Neural cell (in vitro differentiated cells): ENCODE measurements at regions not wholly inside any gene's neighbourhood (a gene's known extent, or its start where the extent isn't known, plus 50 kb on each side); places are given as distances from the start of the nearest gene placed in this dataset.

Experiments
- H2AFZ ChIP-seq: fragments of 200-600, 300-800 bp; sonication (generic), shearing (Covaris generic); 2 replicates; pipeline ENCODE4 v1.6.0; 2014; ENCODE audit warnings: low read depth, mild to moderate bottlenecking, antibody characterized with exemption, low read length, moderate library complexity
- H3F3A ChIP-seq: fragments of 200-600 bp; shearing (Covaris generic); 2 replicates; pipeline ENCODE4 v1.6.1; 2016; ENCODE audit warnings: mild to moderate bottlenecking, moderate library complexity, mixed read lengths, antibody characterized with exemption, low read length; ENCODE audit not compliant: insufficient read depth, poor library complexity, severe bottlenecking
- H3K27ac ChIP-seq: fragments of 200-600, 300-800 bp; sonication (generic), shearing (Covaris generic); 2 replicates; pipeline ENCODE4 v1.5.1; 2014; ENCODE audit warnings: mild to moderate bottlenecking, low read length, moderate library complexity
- H3K27me3 ChIP-seq: fragments of 300-800, 200-600 bp; sonication (generic), shearing (Covaris generic); 2 replicates; pipeline ENCODE4 v1.6.0; 2014; ENCODE audit warnings: mild to moderate bottlenecking, low read depth, low read length, moderate library complexity; ENCODE audit not compliant: insufficient read depth
- H3K36me3 ChIP-seq: fragments of 300-800, 200-600 bp; sonication (generic), shearing (Covaris generic); 2 replicates; pipeline ENCODE4 v1.5.1; 2014; ENCODE audit warnings: mild to moderate bottlenecking, antibody characterized with exemption, low read length, moderate library complexity; ENCODE audit not compliant: insufficient read depth
- H3K4me2 ChIP-seq: fragments of 300-800, 200-600 bp; sonication (generic), shearing (Covaris generic); 2 replicates; pipeline ENCODE4 v1.6.0; 2014; ENCODE audit warnings: mild to moderate bottlenecking, low read length
- H3K4me3 ChIP-seq: fragments of 300-800, 200-600 bp; sonication (generic), shearing (Covaris generic); 2 replicates; pipeline ENCODE4 v1.5.1; 2014; ENCODE audit warnings: mild to moderate bottlenecking, low read length, moderate library complexity
- H3K79me2 ChIP-seq: fragments of 200-600 bp; shearing (Covaris generic); replicated peaks from 2 replicates; pipeline ENCODE4 v1.6.0; 2014; ENCODE audit warnings: mild to moderate bottlenecking, low read length, moderate library complexity; ENCODE audit not compliant: insufficient read depth
- H3K9ac ChIP-seq: fragments of 300-800, 200-600 bp; sonication (generic), shearing (Covaris generic); 2 replicates; pipeline ENCODE4 v1.6.1; 2016; ENCODE audit warnings: mild to moderate bottlenecking, low read length, mixed read lengths
- H3K9me2 ChIP-seq: fragments of 200-600 bp; shearing (Covaris generic); 2 replicates; pipeline ENCODE4 v1.6.1; 2016; ENCODE audit warnings: mild to moderate bottlenecking, low read length, mixed read lengths; ENCODE audit not compliant: insufficient read depth
- H3K9me3 ChIP-seq: fragments of 200-600, 300-800 bp; sonication (generic), shearing (Covaris generic); 2 replicates; pipeline ENCODE4 v1.6.1; 2016; ENCODE audit warnings: mild to moderate bottlenecking, mixed run types, low read length, moderate library complexity, mixed read lengths
- H4K20me1 ChIP-seq: fragments of 200-600 bp; shearing (Covaris generic); 2 replicates; pipeline ENCODE4 v1.6.1; 2016; ENCODE audit warnings: mild to moderate bottlenecking, mixed run types; ENCODE audit not compliant: insufficient read depth
- CTCF ChIP-seq: fragments of 450-650 bp; IDR thresholded peaks from 2 replicates; pipeline ENCODE4 v1.5.1; 2014; ENCODE audit warnings: antibody characterized with exemption, mild to moderate bottlenecking, moderate library complexity; ENCODE audit not compliant: poor library complexity, severe bottlenecking
- EP300 ChIP-seq: fragments of 450-650 bp; conservative IDR thresholded peaks from 2 replicates; pipeline ENCODE4 v1.6.1; 2014; ENCODE audit warnings: antibody characterized with exemption, mild to moderate bottlenecking, moderate library complexity; ENCODE audit not compliant: poor library complexity, severe bottlenecking
- EZH2 ChIP-seq: fragments of 200-600, 300-800 bp; shearing (Covaris generic), sonication (generic); IDR thresholded peaks from 2 replicates; pipeline ENCODE4 v1.6.1; 2014; ENCODE audit warnings: antibody characterized with exemption, low read length, borderline replicate concordance, mild to moderate bottlenecking; ENCODE audit not compliant: insufficient read depth, poor library complexity, severe bottlenecking
- MXI1 ChIP-seq: fragments of 450-650 bp; conservative IDR thresholded peaks from 2 replicates; pipeline ENCODE4 v1.6.1; 2014; ENCODE audit warnings: antibody characterized with exemption, mild to moderate bottlenecking; ENCODE audit not compliant: poor library complexity, severe bottlenecking
- POLR2AphosphoS5 ChIP-seq: IDR thresholded peaks from 2 replicates; pipeline ENCODE4 v1.6.1; 2012
- RAD21 ChIP-seq: fragments of 450-650 bp; conservative IDR thresholded peaks from 2 replicates; pipeline ENCODE4 v1.6.1; 2014; ENCODE audit warnings: antibody characterized with exemption, mild to moderate bottlenecking, moderate library complexity
- REST ChIP-seq: IDR thresholded peaks from 2 replicates; pipeline ENCODE4 v1.6.1; 2012; ENCODE audit warnings: borderline replicate concordance
- SMC3 ChIP-seq: fragments of 450-650 bp; conservative IDR thresholded peaks from 2 replicates; pipeline ENCODE4 v1.6.1; 2014; ENCODE audit warnings: antibody characterized with exemption, mild to moderate bottlenecking, moderate library complexity; ENCODE audit not compliant: poor library complexity
- TAF1 ChIP-seq: IDR thresholded peaks from 2 replicates; pipeline ENCODE4 v1.6.1; 2012; ENCODE audit warnings: low read depth

GRCh38 chr3:56880720-56881575 is 79.2 kb upstream of the ARHGEF3 start:
- Histone ChIP-seq H3K4me3 (no peak overlapping the region), H3K9me3 (no peaks in the 10 kb centered on the region), H2AFZ (no peak overlapping the region), H3K27ac (no peak overlapping the region), H3K4me2 (no peak overlapping the region), H3K36me3 (no peaks in the 10 kb centered on the region), H3K79me2 (no peaks in the 10 kb centered on the region), H3K9me2 (no peaks in the 10 kb centered on the region), H3F3A (no peaks in the 10 kb centered on the region), H3K9ac (no peak overlapping the region), H4K20me1 (no peaks in the 10 kb centered on the region), H3K27me3 (no peaks in the 10 kb centered on the region)
- TF ChIP-seq TAF1 (no peak), EZH2 (no peak), POLR2AphosphoS5 (no peak), RAD21 (no peak), CTCF (no peak), SMC3 (no peak), EP300 (no peak), MXI1 (no peak), REST (no peak)

DNA sequence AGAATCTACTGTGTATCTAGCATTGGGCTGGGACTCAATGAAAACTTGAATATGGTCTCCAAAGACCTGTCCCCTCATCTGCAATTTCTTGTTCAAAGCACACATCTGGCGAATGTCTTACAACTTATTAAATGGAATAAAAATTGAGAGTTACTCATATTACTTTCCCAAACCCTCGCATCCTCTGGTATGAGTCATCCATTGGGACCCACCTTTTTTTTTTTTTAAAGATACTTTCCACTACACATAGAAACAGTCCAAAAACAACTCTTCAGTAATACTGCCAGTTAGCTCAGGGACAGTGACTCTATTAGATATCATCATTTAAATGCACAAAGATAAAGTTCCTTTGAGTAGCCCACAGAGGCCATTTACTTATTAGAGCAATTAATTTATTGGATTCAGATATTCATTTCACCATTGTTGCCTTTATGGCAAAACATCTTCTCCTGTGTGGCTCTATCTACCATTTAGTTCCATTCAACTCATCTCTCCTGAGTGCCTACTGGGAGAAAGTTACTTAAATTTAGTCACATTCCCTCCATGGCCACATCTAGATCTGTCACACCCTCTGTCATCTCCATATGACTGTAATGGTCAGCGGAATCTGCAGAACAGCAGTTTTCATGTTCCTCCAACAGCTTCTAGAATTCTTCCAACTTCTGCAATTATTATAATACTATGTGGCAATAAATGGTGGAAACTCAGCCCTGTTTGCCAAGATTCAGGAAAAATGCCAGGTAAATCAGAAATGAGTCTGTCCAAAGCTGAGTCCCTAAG is 77.9 kb upstream of the ARHGEF3 start:
- Histone ChIP-seq H3K9me3 (no peaks in the 10 kb centered on the region), H3F3A (no peaks in the 10 kb centered on the region), H3K4me3 (no peak overlapping the region), H3K27me3 (no peaks in the 10 kb centered on the region), H3K4me2 (no peak overlapping the region), H3K36me3 (no peaks in the 10 kb centered on the region), H3K9me2 (no peaks in the 10 kb centered on the region), H3K9ac (no peak overlapping the region), H3K79me2 (no peaks in the 10 kb centered on the region), H3K27ac (no peak overlapping the region), H4K20me1 (no peaks in the 10 kb centered on the region), H2AFZ (no peak overlapping the region)
- TF ChIP-seq REST (no peak), EZH2 (no peak), SMC3 (no peak), CTCF (no peak), POLR2AphosphoS5 (no peak), TAF1 (no peak), RAD21 (no peak)
